IMR-90 (cell line): ENCODE measurements at regions not wholly inside any gene's neighbourhood (a gene's known extent, or its start where the extent isn't known, plus 50 kb on each side); places are given as distances from the start of the nearest gene placed in this dataset.

Experiments used
- ATAC-seq: fragments of 200-7000 bp; cut with Tn5 transposase; 2 replicates; pipeline ENCODE4 v1.9.1; 2020; ENCODE audit warnings: low read depth, mild to moderate bottlenecking, moderate library complexity
- BruUV-seq: library from RNA; stranded (reverse); fragments of 400-500 nt; replicated peaks from 2 replicates; lab custom pipeline; 2021; lab: Mats Ljungman, UMichigan
- CTCF ChIA-PET: fragments of 300-600 bp; formaldehyde crosslinking; extraction: SDS; loops from one replicate; lab custom pipeline; 2021; ENCODE audit warnings: antibody characterized with exemption; lab: Yijun Ruan, JAX
- POLR2A ChIA-PET: fragments of 300-600 bp; sonication (Branson Sonifier 250); formaldehyde crosslinking; loops from one replicate; lab custom pipeline; 2022; ENCODE audit warnings: antibody characterized with exemption; ENCODE audit not compliant: unreplicated experiment; lab: Charles Lee
- DNase-seq: peaks from one replicate; pipeline ENCODE4 v3.0.0; 2013
- H2AFZ ChIP-seq: replicated peaks from 2 replicates; pipeline ENCODE3; 2013; ENCODE audit warnings: low read length, mild to moderate bottlenecking; ENCODE audit not compliant: poor library complexity
- H2AK5ac ChIP-seq: 2 replicates; pipeline ENCODE4 v1.6.1; 2013; ENCODE audit warnings: low read depth, low read length, inconsistent platforms
- H2AK9ac ChIP-seq: replicated peaks from 2 replicates; pipeline ENCODE3; 2013; ENCODE audit warnings: mild to moderate bottlenecking, low read depth, low read length, moderate library complexity; ENCODE audit not compliant: poor library complexity
- H2BK120ac ChIP-seq: 2 replicates; pipeline ENCODE4 v1.6.1; 2013; ENCODE audit warnings: low read depth, low read length, inconsistent platforms
- H2BK15ac ChIP-seq: 3 replicates; pipeline ENCODE4 v1.6.1; 2013; ENCODE audit warnings: low read depth, low read length, inconsistent platforms
- H2BK20ac ChIP-seq: 2 replicates; pipeline ENCODE4 v1.6.1; 2013; ENCODE audit warnings: low read depth, mild to moderate bottlenecking, inconsistent platforms, low read length, moderate library complexity
- H2BK5ac ChIP-seq: 2 replicates; pipeline ENCODE4 v1.6.1; 2013; ENCODE audit warnings: mild to moderate bottlenecking, low read depth, low read length, inconsistent platforms; ENCODE audit not compliant: poor library complexity, severe bottlenecking
- H3K14ac ChIP-seq: replicated peaks from 2 replicates; pipeline ENCODE4 v1.6.1; 2013; ENCODE audit warnings: low read depth, low read length, inconsistent platforms
- H3K18ac ChIP-seq: 2 replicates; pipeline ENCODE4 v1.6.1; 2013; ENCODE audit warnings: low read depth, low read length, control low read depth
- H3K23ac ChIP-seq: 2 replicates; pipeline ENCODE4 v1.6.1; 2013; ENCODE audit warnings: low read depth, low read length, inconsistent platforms
- H3K27ac ChIP-seq: 2 replicates; pipeline ENCODE4 v1.5.1; 2013; ENCODE audit warnings: mild to moderate bottlenecking, control low read depth, low read length; ENCODE audit not compliant: insufficient read depth
- H3K27me3 ChIP-seq: 2 replicates; pipeline ENCODE4 v1.6.1; 2013; ENCODE audit warnings: low read length; ENCODE audit not compliant: control insufficient read depth, insufficient read depth
- H3K36me3 ChIP-seq: 2 replicates; pipeline ENCODE4 v1.6.1; 2013; ENCODE audit warnings: low read length, mixed read lengths; ENCODE audit not compliant: control insufficient read depth, insufficient read depth
- H3K4ac ChIP-seq: 2 replicates; pipeline ENCODE4 v1.6.1; 2013; ENCODE audit warnings: low read depth, low read length, inconsistent platforms
- H3K4me1 ChIP-seq: 2 replicates; pipeline ENCODE4 v1.6.1; 2013; ENCODE audit warnings: low read length, mixed read lengths; ENCODE audit not compliant: control insufficient read depth, insufficient read depth
- H3K4me2 ChIP-seq: 2 replicates; pipeline ENCODE4 v1.6.1; 2013; ENCODE audit warnings: low read depth, mild to moderate bottlenecking, control low read depth, low read length, moderate library complexity
- H3K4me3 ChIP-seq: 2 replicates; pipeline ENCODE4 v1.5.1; 2013; ENCODE audit warnings: low read depth, mild to moderate bottlenecking, control low read depth, low read length, moderate library complexity; ENCODE audit not compliant: insufficient read depth
- H3K56ac ChIP-seq: 2 replicates; pipeline ENCODE4 v1.6.1; 2013; ENCODE audit warnings: low read length, inconsistent platforms; ENCODE audit not compliant: insufficient read depth; ENCODE audit errors: extremely low read depth
- H3K79me1 ChIP-seq, 2 experiments: 2 replicates each; pipeline ENCODE4 v1.6.1; 2013; ENCODE audit warnings: low read length in 2 of 2, inconsistent platforms in 1 of 2, low read depth in 1 of 2
- H3K9ac ChIP-seq: 2 replicates; pipeline ENCODE4 v1.6.1; 2013; ENCODE audit warnings: low read depth, low read length, control low read depth
- H3K9me1 ChIP-seq: 2 replicates; pipeline ENCODE4 v1.6.1; 2013; ENCODE audit warnings: low read length, inconsistent platforms; ENCODE audit not compliant: insufficient read depth
- H3K9me3 ChIP-seq: 2 replicates; pipeline ENCODE4 v1.6.1; 2013; ENCODE audit warnings: low read length; ENCODE audit not compliant: control insufficient read depth, insufficient read depth
- H4K20me1 ChIP-seq: 2 replicates; pipeline ENCODE4 v1.6.1; 2013; ENCODE audit warnings: low read length, inconsistent platforms; ENCODE audit not compliant: insufficient read depth
- H4K5ac ChIP-seq: 2 replicates; pipeline ENCODE4 v1.6.1; 2013; ENCODE audit warnings: mild to moderate bottlenecking, low read depth, low read length, control low read depth
- H4K8ac ChIP-seq, 2 experiments: 2 replicates each; pipeline ENCODE4 v1.6.1; 2013; ENCODE audit warnings: low read depth in 2 of 2, low read length in 2 of 2, control low read depth in 1 of 2, inconsistent platforms in 1 of 2
- H4K91ac ChIP-seq: 2 replicates; pipeline ENCODE4 v1.6.1; 2013; ENCODE audit warnings: low read depth, low read length, inconsistent platforms; ENCODE audit not compliant: insufficient read depth
- BHLHE40 ChIP-seq: fragments of 150-350 bp; IDR thresholded peaks from 2 replicates; pipeline ENCODE4 v1.6.1; 2016; ENCODE audit warnings: mild to moderate bottlenecking, low read depth, low read length
- CEBPB ChIP-seq: IDR thresholded peaks from 2 replicates; pipeline ENCODE4 v1.6.1; 2012; ENCODE audit warnings: low read depth, low read length, improper control_type of control experiment
- CHD1 ChIP-seq: IDR thresholded peaks from 2 replicates; pipeline ENCODE4 v1.6.1; 2012; ENCODE audit warnings: low read depth, low read length, improper control_type of control experiment
- MAZ ChIP-seq: IDR thresholded peaks from 2 replicates; pipeline ENCODE4 v1.6.1; 2012; ENCODE audit warnings: low read depth, mild to moderate bottlenecking, low read length, improper control_type of control experiment, moderate library complexity, borderline replicate concordance
- MXI1 ChIP-seq: IDR thresholded peaks from 2 replicates; pipeline ENCODE4 v1.6.1; 2012; ENCODE audit warnings: low read depth, mild to moderate bottlenecking, low read length, moderate library complexity, borderline replicate concordance
- NFE2L2 ChIP-seq: fragments of 150-350 bp; IDR thresholded peaks from 2 replicates; pipeline ENCODE4 v1.6.1; 2016; ENCODE audit warnings: low read depth, mild to moderate bottlenecking, low read length
- RAD21 ChIP-seq: IDR thresholded peaks from 2 replicates; pipeline ENCODE4 v1.6.1; 2012; ENCODE audit warnings: low read length, improper control_type of control experiment
- RCOR1 ChIP-seq: IDR thresholded peaks from 2 replicates; pipeline ENCODE4 v1.6.1; 2012; ENCODE audit warnings: mild to moderate bottlenecking, low read length, improper control_type of control experiment; ENCODE audit not compliant: insufficient replicate concordance
- SMC3 ChIP-seq: fragments of 150-350 bp; IDR thresholded peaks from 2 replicates; pipeline ENCODE4 v1.6.1; 2016; ENCODE audit warnings: low read depth, mild to moderate bottlenecking, antibody characterized with exemption, low read length, moderate library complexity
- WGBS, 2 experiments: methylation state at CpG; one replicate each; pipeline versions ENCODE4 v1.1.5 to v1.1.7; 2013; ENCODE audit warnings: missing lambda C conversion rate in 2 of 2; ENCODE audit not compliant: insufficient read length in 1 of 2; ENCODE audit errors: extremely low coverage in 2 of 2; 5-methylcytosine and 5-hydroxymethylcytosine counted together
- dilution Hi-C: fragments of 300-500 bp; cut with HindIII; formaldehyde crosslinking; loops from one replicate; pipeline ENCODE4 v1.14.3; 2018; ENCODE audit warnings: low sequenced_read_pairs; ENCODE audit not compliant: unreplicated experiment
- in situ Hi-C: fragments of 300-500 bp; cut with MboI; formaldehyde crosslinking; loops from 3 replicates; pipeline ENCODE4 v1.14.3; 2019; ENCODE audit warnings: low sequenced_read_pairs, inconsistent platforms, mixed read lengths
- intact Hi-C: fragments of 100-400 bp; cut with micrococcal nuclease; formaldehyde crosslinking; loops from 2 replicates; pipeline ENCODE4 v1.10.0; 2022
- TF ChIP-seq, protein P1 (sequence below): fragments of 150-350 bp; IDR thresholded peaks from 2 replicates; pipeline ENCODE4 v1.6.1; 2017; ENCODE audit warnings: mild to moderate bottlenecking, antibody characterized with exemption, low read length, low read depth
- TF ChIP-seq, protein P2 (sequence below): fragments of 150-350 bp; IDR thresholded peaks from 2 replicates; pipeline ENCODE4 v1.6.1; 2016; ENCODE audit warnings: low read depth, mild to moderate bottlenecking, low read length, moderate library complexity, borderline replicate concordance

DNA sequence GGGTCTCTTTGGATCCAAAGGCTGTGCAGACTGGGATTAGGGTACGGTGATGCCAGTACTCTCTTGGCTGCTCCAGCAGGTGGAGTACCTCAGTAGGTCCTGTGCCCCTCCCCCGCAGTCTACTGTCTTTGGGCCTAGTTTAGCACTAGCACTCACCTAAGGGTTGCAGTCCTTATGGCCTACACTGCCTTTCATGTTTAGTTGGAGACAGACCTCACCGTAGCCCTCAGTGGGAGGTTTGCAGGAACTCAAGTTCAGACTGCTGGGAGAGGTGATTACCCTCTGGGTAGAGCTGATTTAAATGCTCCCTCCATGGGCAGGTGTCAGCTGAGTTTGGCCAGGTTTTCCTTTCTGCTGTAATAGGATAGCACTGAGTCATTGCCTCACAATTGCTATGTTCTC is 210.8 kb upstream of the TMEM196 start:
- intact Hi-C loops: loop anchor here (5.0 to 10.0 kb wide), 2 partner anchors 272 to 421 kb away; no protein-coding TSS in a partner anchor
- Histone ChIP-seq H2BK15ac (no peak overlapping the region), H3K4me3 (no peak overlapping the region), H3K9me1 (no peaks in the 10 kb centered on the region), H2AK5ac (no peak overlapping the region), H3K27me3 (no peaks in the 10 kb centered on the region), H2AFZ (peak overlapping the region; percentile 23), H3K4me1 (no peaks in the 10 kb centered on the region), H3K4me2 (no peak overlapping the region), H3K14ac (no peak overlapping the region), H4K8ac (no peak overlapping the region), H3K27ac (no peak overlapping the region), H3K9ac (no peak overlapping the region), H3K4ac (no peak overlapping the region), H2AK9ac (no peak overlapping the region), H2BK5ac (no peak overlapping the region), H3K9me3 (no peaks in the 10 kb centered on the region), H3K36me3 (no peaks in the 10 kb centered on the region), H3K79me1 (no peaks in the 10 kb centered on the region), H2BK20ac (no peak overlapping the region), H3K56ac (no peak overlapping the region), H2BK120ac (no peak overlapping the region), H3K23ac (no peak overlapping the region), H3K18ac (no peak overlapping the region), H4K5ac (no peak overlapping the region), H4K20me1 (no peaks in the 10 kb centered on the region), H4K91ac (no peak overlapping the region)
- in situ Hi-C loops: loop anchor here (5.0 to 10.0 kb wide), 2 partner anchors 331 to 613 kb away; no protein-coding TSS in a partner anchor
- DNase-seq: no peak
- dilution Hi-C loops: no loop called here
- POLR2A ChIA-PET: no interaction called here
- no TSS peak for BruUV-seq
- 60% methylated on average over 1 of the region's 3 CpGs; no CpG with 5 or more reads in 1 of the 2 experiments for WGBS, 2 experiments
- no peak for TF ChIP-seq RAD21
- TF ChIP-seq CHD1: no peak
- TF ChIP-seq NFE2L2: no peak
- TF ChIP-seq, protein P1, sequence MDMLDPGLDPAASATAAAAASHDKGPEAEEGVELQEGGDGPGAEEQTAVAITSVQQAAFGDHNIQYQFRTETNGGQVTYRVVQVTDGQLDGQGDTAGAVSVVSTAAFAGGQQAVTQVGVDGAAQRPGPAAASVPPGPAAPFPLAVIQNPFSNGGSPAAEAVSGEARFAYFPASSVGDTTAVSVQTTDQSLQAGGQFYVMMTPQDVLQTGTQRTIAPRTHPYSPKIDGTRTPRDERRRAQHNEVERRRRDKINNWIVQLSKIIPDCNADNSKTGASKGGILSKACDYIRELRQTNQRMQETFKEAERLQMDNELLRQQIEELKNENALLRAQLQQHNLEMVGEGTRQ: no peak
- no peak for TF ChIP-seq MAZ
- no peak for TF ChIP-seq MXI1
- TF ChIP-seq SMC3: no peak
- TF ChIP-seq, protein P2, sequence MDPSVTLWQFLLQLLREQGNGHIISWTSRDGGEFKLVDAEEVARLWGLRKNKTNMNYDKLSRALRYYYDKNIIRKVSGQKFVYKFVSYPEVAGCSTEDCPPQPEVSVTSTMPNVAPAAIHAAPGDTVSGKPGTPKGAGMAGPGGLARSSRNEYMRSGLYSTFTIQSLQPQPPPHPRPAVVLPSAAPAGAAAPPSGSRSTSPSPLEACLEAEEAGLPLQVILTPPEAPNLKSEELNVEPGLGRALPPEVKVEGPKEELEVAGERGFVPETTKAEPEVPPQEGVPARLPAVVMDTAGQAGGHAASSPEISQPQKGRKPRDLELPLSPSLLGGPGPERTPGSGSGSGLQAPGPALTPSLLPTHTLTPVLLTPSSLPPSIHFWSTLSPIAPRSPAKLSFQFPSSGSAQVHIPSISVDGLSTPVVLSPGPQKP: no peak
- no peak for TF ChIP-seq RCOR1
- TF ChIP-seq CEBPB: no peak
- TF ChIP-seq BHLHE40: no peak
- CTCF ChIA-PET: no interaction called here
- no peak for ATAC-seq
